Nephron progenitor cell (in vitro differentiated cells): ENCODE measurements at regions not wholly inside any gene's neighbourhood (a gene's known extent, or its start where the extent isn't known, plus 50 kb on each side); places are given as distances from the start of the nearest gene placed in this dataset.

Experiments used
- DNase-seq: peaks from one replicate; pipeline ENCODE4 v3.0.0; 2021
- H3K27ac Mint-ChIP-seq: 2 replicates; pipeline ENCODE4 v1.8.0; 2021; ENCODE audit warnings: mild to moderate bottlenecking, moderate library complexity, mixed read lengths
- H3K27me3 Mint-ChIP-seq: 2 replicates; pipeline ENCODE4 v1.8.0; 2021; ENCODE audit warnings: mild to moderate bottlenecking, low read depth, mixed read lengths; ENCODE audit not compliant: poor library complexity
- H3K36me3 Mint-ChIP-seq: 2 replicates; pipeline ENCODE4 v1.8.0; 2021; ENCODE audit warnings: low read depth, mixed read lengths
- H3K4me1 Mint-ChIP-seq: 2 replicates; pipeline ENCODE4 v1.8.0; 2021; ENCODE audit warnings: mixed read lengths
- H3K4me3 Mint-ChIP-seq: 2 replicates; pipeline ENCODE4 v1.8.0; 2021; ENCODE audit warnings: mild to moderate bottlenecking, moderate library complexity, mixed read lengths
- H3K9me3 Mint-ChIP-seq: 2 replicates; pipeline ENCODE4 v1.8.0; 2021; ENCODE audit warnings: mild to moderate bottlenecking, moderate library complexity, mixed read lengths
- CTCF ChIP-seq: fragments of 200-600 bp; sonication (generic); IDR thresholded peaks from 2 replicates; pipeline ENCODE4 v1.5.0; 2021; ENCODE audit warnings: antibody characterized with exemption

- H3K36me3 Mint-ChIP-seq, result no peaks in the 10 kb centered on the region
- TF ChIP-seq CTCF, result no peak
- no peak for DNase-seq
- H3K27ac Mint-ChIP-seq, result peak overlapping the region; percentile 49
- H3K4me1 Mint-ChIP-seq, result peaks cover 59% of the 10 kb centered on the region
- peaks cover 4% of the 10 kb centered on the region for H3K27me3 Mint-ChIP-seq
- H3K9me3 Mint-ChIP-seq, result no peaks in the 10 kb centered on the region
- H3K4me3 Mint-ChIP-seq, result no peak overlapping the region
These were observed 439.4 kb downstream of the PTPRU start for GRCh38 chr1:29675481-29676263.

- Mint-ChIP-seq H3K4me3 (no peak overlapping the region), H3K4me1 (peaks cover 67% of the 10 kb centered on the region), H3K27me3 (peaks cover 4% of the 10 kb centered on the region), H3K36me3 (no peaks in the 10 kb centered on the region), H3K9me3 (no peaks in the 10 kb centered on the region), H3K27ac (peak overlapping the region; percentile 49)
- TF ChIP-seq CTCF, result no peak
- no peak for DNase-seq
These were observed 438.5 kb downstream of the PTPRU start for GRCh38 chr1:29674627-29675326.

GRCh38 chr1:29673669-29674626 is 437.6 kb downstream of the PTPRU start:
- Mint-ChIP-seq H3K27me3 (peaks cover 4% of the 10 kb centered on the region), H3K27ac (peak overlapping the region; percentile 28), H3K9me3 (no peaks in the 10 kb centered on the region), H3K36me3 (no peaks in the 10 kb centered on the region), H3K4me3 (no peak overlapping the region), H3K4me1 (peaks cover 76% of the 10 kb centered on the region)
- TF ChIP-seq CTCF, result no peak
- no peak for DNase-seq

GRCh38 chr1:29673228-29673500 is 436.8 kb downstream of the PTPRU start:
- Mint-ChIP-seq H3K9me3 (no peaks in the 10 kb centered on the region), H3K27me3 (peaks cover 4% of the 10 kb centered on the region), H3K4me1 (peaks cover 82% of the 10 kb centered on the region), H3K36me3 (no peaks in the 10 kb centered on the region), H3K27ac (peak overlapping the region; percentile 28), H3K4me3 (no peak overlapping the region)
- TF ChIP-seq CTCF, result no peak
- DNase-seq, result no peak

GRCh38 chr1:29672416-29673227 is 436.3 kb downstream of the PTPRU start:
- TF ChIP-seq CTCF, result no peak
- Mint-ChIP-seq H3K9me3 (no peaks in the 10 kb centered on the region), H3K36me3 (no peaks in the 10 kb centered on the region), H3K27me3 (peaks cover 4% of the 10 kb centered on the region), H3K4me1 (peaks cover 78% of the 10 kb centered on the region), H3K27ac (peak overlapping the region; percentile 62), H3K4me3 (no peak overlapping the region)
- no peak for DNase-seq
